Peyer's patch (tissue), 4 donors: ENCODE measurements at regions not wholly inside any gene's neighbourhood (a gene's known extent, or its start where the extent isn't known, plus 50 kb on each side); places are given as distances from the start of the nearest gene placed in this dataset.

Experiments used
- POLR2A ChIP-seq, 2 donors: fragments of 450-650 bp; IDR thresholded peaks; one replicate each; pipeline ENCODE4 v1.5.1; 2017; ENCODE audit warnings: antibody characterized with exemption in 2 of 2, mild to moderate bottlenecking in 2 of 2, moderate library complexity in 2 of 2
- TF ChIP-seq, protein P1 (sequence below), 6 experiments: fragments of 450-650 bp in 4 of 6; fragments of 200-600 bp in 2 of 6; sonication (generic) in 1 of 6; IDR thresholded peaks; one replicate each; pipeline ENCODE4 v1.5.1; 2017 to 2019; ENCODE audit warnings: antibody characterized with exemption in 6 of 6, mild to moderate bottlenecking in 3 of 6, moderate library complexity in 1 of 6

DNA sequence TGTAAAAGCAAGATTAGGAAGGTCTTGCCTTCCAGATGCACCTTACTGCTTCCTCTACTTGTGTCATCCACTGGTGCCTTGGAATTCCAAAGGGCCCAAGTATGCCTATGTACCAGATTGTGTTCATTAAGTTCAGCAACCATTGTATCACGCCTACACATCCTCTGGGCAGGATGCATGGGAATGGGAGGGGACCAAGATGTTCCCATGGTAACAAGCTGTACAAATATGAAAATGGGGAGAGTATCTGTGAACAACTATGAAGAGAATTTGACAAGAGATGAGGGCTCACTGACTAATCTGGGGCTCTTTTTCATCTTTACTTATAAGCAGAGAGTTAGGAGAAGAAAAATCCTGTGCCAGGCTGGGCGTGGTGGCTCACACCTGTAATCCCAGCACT, 137.8 kb upstream of the MAP1B start:
- TF ChIP-seq, protein P1, sequence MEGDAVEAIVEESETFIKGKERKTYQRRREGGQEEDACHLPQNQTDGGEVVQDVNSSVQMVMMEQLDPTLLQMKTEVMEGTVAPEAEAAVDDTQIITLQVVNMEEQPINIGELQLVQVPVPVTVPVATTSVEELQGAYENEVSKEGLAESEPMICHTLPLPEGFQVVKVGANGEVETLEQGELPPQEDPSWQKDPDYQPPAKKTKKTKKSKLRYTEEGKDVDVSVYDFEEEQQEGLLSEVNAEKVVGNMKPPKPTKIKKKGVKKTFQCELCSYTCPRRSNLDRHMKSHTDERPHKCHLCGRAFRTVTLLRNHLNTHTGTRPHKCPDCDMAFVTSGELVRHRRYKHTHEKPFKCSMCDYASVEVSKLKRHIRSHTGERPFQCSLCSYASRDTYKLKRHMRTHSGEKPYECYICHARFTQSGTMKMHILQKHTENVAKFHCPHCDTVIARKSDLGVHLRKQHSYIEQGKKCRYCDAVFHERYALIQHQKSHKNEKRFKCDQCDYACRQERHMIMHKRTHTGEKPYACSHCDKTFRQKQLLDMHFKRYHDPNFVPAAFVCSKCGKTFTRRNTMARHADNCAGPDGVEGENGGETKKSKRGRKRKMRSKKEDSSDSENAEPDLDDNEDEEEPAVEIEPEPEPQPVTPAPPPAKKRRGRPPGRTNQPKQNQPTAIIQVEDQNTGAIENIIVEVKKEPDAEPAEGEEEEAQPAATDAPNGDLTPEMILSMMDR (IDR thresholded peaks at IDR 0.05) = no peak
- TF ChIP-seq POLR2A (IDR thresholded peaks at IDR 0.05) = no peak
